Omental fat pad (tissue), 3 donors: ENCODE measurements at regions not wholly inside any gene's neighbourhood (a gene's known extent, or its start where the extent isn't known, plus 50 kb on each side); places are given as distances from the start of the nearest gene placed in this dataset.

Experiments used
- ATAC-seq: fragments of 150-250 bp; one replicate; pipeline ENCODE4 v1.9.1; 2016; ENCODE audit warnings: mild to moderate bottlenecking, moderate library complexity; ENCODE audit not compliant: low FRiP score
- DNase-seq: peaks from one replicate; pipeline ENCODE4 v3.0.0-alpha.2; 2019; ENCODE audit warnings: low spot score
- TF ChIP-seq, protein P1 (sequence below), 3 donors: fragments of 450-650 bp; IDR thresholded peaks; one replicate each; pipeline ENCODE4 v1.5.1; 2016 to 2017; ENCODE audit warnings: antibody characterized with exemption in 3 of 3, mild to moderate bottlenecking in 3 of 3, moderate library complexity in 2 of 3

DNA sequence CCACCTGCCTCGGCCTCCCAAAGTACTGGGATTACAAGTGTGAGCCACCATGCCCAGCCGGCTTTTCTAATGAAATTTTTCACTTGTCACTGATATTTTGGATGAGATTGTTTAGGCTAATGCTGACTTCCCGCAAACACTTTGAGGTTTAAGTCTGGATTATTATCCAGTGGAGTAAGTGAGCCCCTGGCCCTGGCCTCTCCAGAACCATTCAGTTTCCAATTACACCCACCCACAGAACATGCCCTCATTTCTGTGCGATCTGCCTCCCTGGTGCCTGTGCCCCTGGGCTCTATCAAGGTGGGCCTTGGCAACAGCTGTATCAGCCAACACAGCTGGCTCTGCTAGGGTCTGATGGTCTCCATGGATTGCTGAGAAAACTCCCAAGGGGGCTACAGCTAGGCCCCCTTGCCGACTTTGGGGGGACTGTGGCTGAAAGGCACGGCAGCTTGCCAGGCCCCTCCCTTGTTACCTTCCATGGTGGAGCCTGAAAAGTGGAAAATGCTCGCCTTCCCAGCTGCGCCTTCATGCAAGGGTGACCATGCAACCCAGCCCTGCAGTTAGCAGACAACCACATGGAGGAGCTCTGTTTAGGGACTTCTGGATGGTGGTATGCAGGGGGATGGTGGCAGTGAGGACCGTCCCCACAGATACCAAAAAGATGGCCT is 288.9 kb downstream of the FAM43A start:
- DNase-seq (no peak), ATAC-seq (no peak)
- TF ChIP-seq, protein P1, sequence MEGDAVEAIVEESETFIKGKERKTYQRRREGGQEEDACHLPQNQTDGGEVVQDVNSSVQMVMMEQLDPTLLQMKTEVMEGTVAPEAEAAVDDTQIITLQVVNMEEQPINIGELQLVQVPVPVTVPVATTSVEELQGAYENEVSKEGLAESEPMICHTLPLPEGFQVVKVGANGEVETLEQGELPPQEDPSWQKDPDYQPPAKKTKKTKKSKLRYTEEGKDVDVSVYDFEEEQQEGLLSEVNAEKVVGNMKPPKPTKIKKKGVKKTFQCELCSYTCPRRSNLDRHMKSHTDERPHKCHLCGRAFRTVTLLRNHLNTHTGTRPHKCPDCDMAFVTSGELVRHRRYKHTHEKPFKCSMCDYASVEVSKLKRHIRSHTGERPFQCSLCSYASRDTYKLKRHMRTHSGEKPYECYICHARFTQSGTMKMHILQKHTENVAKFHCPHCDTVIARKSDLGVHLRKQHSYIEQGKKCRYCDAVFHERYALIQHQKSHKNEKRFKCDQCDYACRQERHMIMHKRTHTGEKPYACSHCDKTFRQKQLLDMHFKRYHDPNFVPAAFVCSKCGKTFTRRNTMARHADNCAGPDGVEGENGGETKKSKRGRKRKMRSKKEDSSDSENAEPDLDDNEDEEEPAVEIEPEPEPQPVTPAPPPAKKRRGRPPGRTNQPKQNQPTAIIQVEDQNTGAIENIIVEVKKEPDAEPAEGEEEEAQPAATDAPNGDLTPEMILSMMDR (IDR thresholded peaks at IDR 0.05), result no peak

DNA sequence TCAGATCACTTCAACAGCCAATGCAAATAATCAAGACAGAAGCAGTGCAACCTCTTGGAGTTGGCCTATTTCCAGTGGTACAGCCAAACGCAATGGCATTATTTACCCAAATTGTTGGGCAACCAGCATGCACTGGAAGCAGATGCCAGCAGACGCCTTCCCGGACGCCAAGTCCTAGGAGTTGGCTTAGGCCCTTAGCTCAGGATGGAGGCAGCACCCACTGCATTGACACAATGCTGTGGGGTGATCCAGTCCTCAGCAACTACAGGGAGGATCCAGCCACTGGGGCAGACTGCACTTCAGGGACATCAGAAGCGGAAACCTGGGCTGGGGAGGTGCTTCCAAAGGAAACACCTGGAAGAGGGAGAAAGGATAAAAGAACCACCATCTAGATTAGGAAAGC is 290.4 kb downstream of the FAM43A start:
- TF ChIP-seq, protein P1 (IDR thresholded peaks at IDR 0.05), result no peak
- DNase-seq, result no peak
- no peak for ATAC-seq

DNA sequence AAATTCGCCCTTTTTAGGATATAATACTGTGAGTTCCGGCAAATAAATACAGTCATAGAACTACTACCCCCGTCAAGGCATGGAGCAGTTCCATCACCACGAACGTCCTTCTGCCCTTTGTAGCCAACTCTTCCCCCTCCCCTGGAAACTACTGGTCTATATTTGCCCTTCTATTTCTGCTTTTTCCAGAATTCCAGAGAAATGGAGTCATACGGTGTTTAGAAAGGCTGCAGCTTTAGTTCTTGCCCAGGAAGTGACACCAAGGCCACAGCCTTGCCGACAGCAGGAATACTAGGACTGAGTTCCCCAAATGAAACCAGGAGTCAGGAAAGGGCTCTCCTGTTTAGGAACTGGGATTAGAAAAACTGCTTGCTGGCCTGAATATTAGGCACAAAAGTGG is 291.2 kb downstream of the FAM43A start:
- TF ChIP-seq, protein P1 (IDR thresholded peaks at IDR 0.05), result no peak
- no peak for ATAC-seq
- DNase-seq, result no peak

DNA sequence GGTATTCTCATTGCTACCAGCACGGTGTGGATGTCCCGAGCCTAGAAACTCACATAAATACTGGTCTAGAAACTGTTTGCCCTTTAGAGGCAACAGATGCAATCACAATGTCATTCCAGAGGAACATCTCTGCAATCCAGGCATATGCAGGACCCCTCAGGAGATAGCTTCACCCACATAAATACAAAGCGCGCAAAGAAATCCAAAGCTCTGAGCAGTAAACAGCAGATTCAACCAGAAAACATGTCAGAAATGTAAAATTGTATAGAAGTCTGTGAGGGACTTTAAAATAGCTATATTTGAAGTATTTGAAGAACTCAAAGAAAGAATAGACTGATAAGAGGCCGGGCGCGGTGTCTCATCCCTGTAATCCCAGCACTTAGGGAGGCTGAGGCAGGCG is 291.7 kb downstream of the FAM43A start:
- DNase-seq (no peak), ATAC-seq (no peak)
- TF ChIP-seq, protein P1 (IDR thresholded peaks at IDR 0.05), result no peak

DNA sequence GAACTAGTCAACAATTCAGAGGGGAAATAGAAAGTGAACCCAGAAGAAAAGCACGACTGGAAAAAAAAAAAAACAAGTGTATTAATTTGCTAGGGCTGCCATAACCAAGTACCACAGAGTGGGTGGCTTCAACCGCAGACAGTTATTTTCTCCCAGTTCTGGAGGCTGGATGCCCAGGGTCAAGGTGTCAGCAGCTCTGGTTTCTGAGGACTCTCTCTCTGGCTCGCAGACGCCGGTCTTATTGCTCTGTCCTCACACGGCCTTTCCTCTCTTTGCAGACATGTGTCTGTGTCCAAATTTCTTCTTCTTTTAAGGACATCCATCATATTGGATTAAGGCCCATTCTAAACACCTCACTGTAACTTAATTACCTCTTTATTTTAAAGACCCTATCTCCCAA is 291.8 kb downstream of the XXYLT1 start:
- no peak for ATAC-seq

DNA sequence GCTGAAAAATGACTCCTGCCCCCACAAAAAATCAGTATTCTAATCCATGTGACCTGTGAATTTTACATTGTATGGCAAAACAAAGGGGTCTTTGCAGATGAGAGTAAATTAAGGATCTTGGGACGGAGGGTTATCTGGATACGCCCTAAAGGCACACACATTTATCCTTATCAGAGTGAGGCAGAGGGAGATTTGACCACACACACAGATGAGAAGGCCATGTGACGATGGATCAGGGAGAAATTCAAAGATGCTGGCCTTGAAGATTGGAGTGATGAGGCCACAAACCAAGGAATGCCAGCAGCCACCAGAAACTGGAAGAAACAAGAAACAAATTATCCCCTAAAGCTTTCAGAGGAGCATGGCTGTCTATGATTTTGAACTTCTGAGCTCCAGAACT is 288.5 kb downstream of the XXYLT1 start:
- no peak for DNase-seq
- TF ChIP-seq, protein P1 (IDR thresholded peaks at IDR 0.05), result no peak
- ATAC-seq, result no peak

More for the DNA sequence above, 291.8 kb downstream of the XXYLT1 start:
- TF ChIP-seq, protein P1 (IDR thresholded peaks at IDR 0.05), result no peak
- no peak for DNase-seq

DNA sequence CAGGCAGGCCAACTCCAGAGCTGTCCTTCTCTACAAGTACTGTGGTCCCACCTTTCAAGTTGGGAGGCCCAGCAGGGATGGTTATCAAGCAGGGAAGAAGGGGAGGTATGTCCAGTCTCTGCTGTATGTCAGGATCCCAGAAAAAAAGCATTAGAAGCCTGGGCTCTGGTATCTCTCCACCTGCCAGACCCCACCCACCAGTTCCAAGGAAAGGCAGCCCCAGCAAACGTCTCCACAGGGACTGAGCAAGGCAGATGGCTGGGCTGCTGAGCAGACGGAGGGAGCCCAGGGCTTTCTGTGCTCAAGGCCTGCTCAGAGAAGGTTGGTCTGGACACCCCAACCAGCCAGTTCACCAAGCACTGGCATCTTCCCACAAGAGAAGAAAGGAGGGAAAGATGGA is 287.8 kb downstream of the XXYLT1 start:
- TF ChIP-seq, protein P1 (IDR thresholded peaks at IDR 0.05), result no peak
- ATAC-seq (no peak), DNase-seq (no peak)
